Cardiac fibroblast (primary cell): ENCODE measurements at regions not wholly inside any gene's neighbourhood (a gene's known extent, or its start where the extent isn't known, plus 50 kb on each side); places are given as distances from the start of the nearest gene placed in this dataset.

Experiments
- DNase-seq, 2 donors: peaks; one replicate each; pipeline versions ENCODE4 v3.0.0 to v3.0.0-alpha.2; 2010; ENCODE audit warnings: low read depth in 2 of 2
- H3K4me3 ChIP-seq, 2 donors: replicated peaks in 1 of 2; 1 replicate in 1 of 2; 2 replicates in 1 of 2; pipeline ENCODE4 v1.5.1; 2011; ENCODE audit warnings: low read depth in 2 of 2, low read length in 2 of 2, mild to moderate bottlenecking in 2 of 2, moderate library complexity in 1 of 2
- CTCF ChIP-seq: IDR thresholded peaks from one replicate; pipeline ENCODE4 v1.5.1; 2011; ENCODE audit warnings: low read depth, mild to moderate bottlenecking, low read length, inconsistent platforms

- TF ChIP-seq CTCF = no peak
- H3K4me3 ChIP-seq = no peak overlapping the region
- no peak for DNase-seq
Measured at GRCh38 chr17:77723071-77723908, 235.2 kb upstream of the TNRC6C start.

GRCh38 chr17:77723909-77724875, 234.3 kb upstream of the TNRC6C start:
- TF ChIP-seq CTCF = no peak
- no peak overlapping the region for H3K4me3 ChIP-seq
- DNase-seq = no peak

GRCh38 chr17:77724876-77725615, 233.5 kb upstream of the TNRC6C start:
- DNase-seq = no peak
- TF ChIP-seq CTCF = no peak
- no peak overlapping the region for H3K4me3 ChIP-seq

- H3K4me3 ChIP-seq = no peak overlapping the region
- TF ChIP-seq CTCF = no peak
- DNase-seq = no peak
Measured at GRCh38 chr17:77725846-77726245, 232.7 kb upstream of the TNRC6C start.

- DNase-seq = no peak
- TF ChIP-seq CTCF = no peak
- no peak overlapping the region for H3K4me3 ChIP-seq
Measured at GRCh38 chr17:77726549-77727006, 231.9 kb upstream of the TNRC6C start.

- no peak for TF ChIP-seq CTCF
- DNase-seq = no peak
- H3K4me3 ChIP-seq = no peak overlapping the region
Measured at GRCh38 chr17:77727037-77727615, 231.4 kb upstream of the TNRC6C start.
